ENCODE measurements at regions not wholly inside any gene's neighbourhood (a gene's known extent, or its start where the extent isn't known, plus 50 kb on each side); places are given as distances from the start of the nearest gene placed in this dataset.

DNA sequence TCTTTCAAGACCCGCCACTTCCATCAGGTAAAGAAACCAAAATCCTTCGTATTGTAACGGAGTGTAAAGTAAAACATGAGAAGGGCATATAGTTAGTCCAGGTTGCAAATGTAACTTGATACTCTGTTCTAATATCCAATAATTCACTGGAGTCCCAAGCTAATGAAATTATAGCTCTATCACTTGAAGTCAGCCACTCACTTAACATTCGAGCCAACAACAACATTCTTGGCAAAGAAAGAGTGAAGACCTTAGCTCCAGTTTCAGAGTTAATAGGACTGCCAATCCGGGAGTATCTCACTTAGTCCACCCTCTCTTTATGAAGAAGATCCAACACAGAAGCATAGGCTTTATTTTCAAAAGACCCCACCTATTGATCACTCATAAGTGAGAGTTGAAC lies 298.0 kb upstream of the SOX11 start:
- TF ChIP-seq, protein P1, sequence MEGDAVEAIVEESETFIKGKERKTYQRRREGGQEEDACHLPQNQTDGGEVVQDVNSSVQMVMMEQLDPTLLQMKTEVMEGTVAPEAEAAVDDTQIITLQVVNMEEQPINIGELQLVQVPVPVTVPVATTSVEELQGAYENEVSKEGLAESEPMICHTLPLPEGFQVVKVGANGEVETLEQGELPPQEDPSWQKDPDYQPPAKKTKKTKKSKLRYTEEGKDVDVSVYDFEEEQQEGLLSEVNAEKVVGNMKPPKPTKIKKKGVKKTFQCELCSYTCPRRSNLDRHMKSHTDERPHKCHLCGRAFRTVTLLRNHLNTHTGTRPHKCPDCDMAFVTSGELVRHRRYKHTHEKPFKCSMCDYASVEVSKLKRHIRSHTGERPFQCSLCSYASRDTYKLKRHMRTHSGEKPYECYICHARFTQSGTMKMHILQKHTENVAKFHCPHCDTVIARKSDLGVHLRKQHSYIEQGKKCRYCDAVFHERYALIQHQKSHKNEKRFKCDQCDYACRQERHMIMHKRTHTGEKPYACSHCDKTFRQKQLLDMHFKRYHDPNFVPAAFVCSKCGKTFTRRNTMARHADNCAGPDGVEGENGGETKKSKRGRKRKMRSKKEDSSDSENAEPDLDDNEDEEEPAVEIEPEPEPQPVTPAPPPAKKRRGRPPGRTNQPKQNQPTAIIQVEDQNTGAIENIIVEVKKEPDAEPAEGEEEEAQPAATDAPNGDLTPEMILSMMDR (IDR thresholded peaks at IDR 0.05 in 2 of 3, conservative IDR thresholded peaks at IDR 0.05 in 1 of 3; ENCODE audit: borderline replicate concordance in 1 of 3, insufficient read depth in 1 of 3, low read depth in 2 of 3, low read length in 2 of 3) = no peak
- TF ChIP-seq EZH2phosphoT487 (IDR thresholded peaks at IDR 0.05; ENCODE audit: borderline replicate concordance) (no peak), ELF1 (IDR thresholded peaks at IDR 0.05; ENCODE audit: borderline replicate concordance, low read depth) (no peak), JUND (IDR thresholded peaks at IDR 0.05) (no peak)
